ENCODE measurements at regions not wholly inside any gene's neighbourhood (a gene's known extent, or its start where the extent isn't known, plus 50 kb on each side); places are given as distances from the start of the nearest gene placed in this dataset.

GRCh38 chr5:56482363-56482762 lies 249.2 kb upstream of the ANKRD55 start:
- Histone ChIP-seq H2AFZ (ENCODE audit: low read length) (no peak overlapping the region), H3K36me3 (ENCODE audit: insufficient read depth, low read length) (no peaks in the 10 kb centered on the region), H3K79me2 (ENCODE audit: insufficient read depth, low read length) (no peaks in the 10 kb centered on the region), H3K4me3 (ENCODE audit: low read length, poor library complexity, severe bottlenecking) (no peak overlapping the region), H3K4me1 (ENCODE audit: insufficient read depth, low read length, poor library complexity, severe bottlenecking) (no peaks in the 10 kb centered on the region), H4K20me1 (ENCODE audit: insufficient read depth, low read length, poor library complexity, severe bottlenecking) (no peaks in the 10 kb centered on the region), H3F3A (ENCODE audit: low read depth) (no peaks in the 10 kb centered on the region), H3K4me2 (ENCODE audit: low read depth, low read length, poor library complexity, severe bottlenecking) (no peak overlapping the region), H3K9me2 (replicated peaks; ENCODE audit: low read depth, low read length) (no peaks in the 10 kb centered on the region), H3K9me3 (ENCODE audit: insufficient read depth, low read depth, low read length) (no peaks in the 10 kb centered on the region), H3K9ac (ENCODE audit: low read depth, low read length, poor library complexity, severe bottlenecking) (no peak overlapping the region), H3K27me3 (ENCODE audit: insufficient read depth, low read length, poor library complexity, severe bottlenecking) (no peaks in the 10 kb centered on the region)
- TF ChIP-seq, protein P1, sequence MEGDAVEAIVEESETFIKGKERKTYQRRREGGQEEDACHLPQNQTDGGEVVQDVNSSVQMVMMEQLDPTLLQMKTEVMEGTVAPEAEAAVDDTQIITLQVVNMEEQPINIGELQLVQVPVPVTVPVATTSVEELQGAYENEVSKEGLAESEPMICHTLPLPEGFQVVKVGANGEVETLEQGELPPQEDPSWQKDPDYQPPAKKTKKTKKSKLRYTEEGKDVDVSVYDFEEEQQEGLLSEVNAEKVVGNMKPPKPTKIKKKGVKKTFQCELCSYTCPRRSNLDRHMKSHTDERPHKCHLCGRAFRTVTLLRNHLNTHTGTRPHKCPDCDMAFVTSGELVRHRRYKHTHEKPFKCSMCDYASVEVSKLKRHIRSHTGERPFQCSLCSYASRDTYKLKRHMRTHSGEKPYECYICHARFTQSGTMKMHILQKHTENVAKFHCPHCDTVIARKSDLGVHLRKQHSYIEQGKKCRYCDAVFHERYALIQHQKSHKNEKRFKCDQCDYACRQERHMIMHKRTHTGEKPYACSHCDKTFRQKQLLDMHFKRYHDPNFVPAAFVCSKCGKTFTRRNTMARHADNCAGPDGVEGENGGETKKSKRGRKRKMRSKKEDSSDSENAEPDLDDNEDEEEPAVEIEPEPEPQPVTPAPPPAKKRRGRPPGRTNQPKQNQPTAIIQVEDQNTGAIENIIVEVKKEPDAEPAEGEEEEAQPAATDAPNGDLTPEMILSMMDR (conservative IDR thresholded peaks at IDR 0.05; ENCODE audit: low read length) = no peak
- no peak for TF ChIP-seq EZH2phosphoT487 (IDR thresholded peaks at IDR 0.05; ENCODE audit: borderline replicate concordance)

GRCh38 chr5:56481428-56482357 lies 248.6 kb upstream of the ANKRD55 start:
- no peaks in the 10 kb centered on the region for H3K9me2 ChIP-seq (replicated peaks; ENCODE audit: low read depth, low read length)
- peak overlapping the region; percentile 60 for H3K4me2 ChIP-seq (ENCODE audit: low read depth, low read length, poor library complexity, severe bottlenecking)
- no peaks in the 10 kb centered on the region for H3K4me1 ChIP-seq (ENCODE audit: insufficient read depth, low read length, poor library complexity, severe bottlenecking)
- TF ChIP-seq EZH2phosphoT487 (IDR thresholded peaks at IDR 0.05; ENCODE audit: borderline replicate concordance) = no peak
- TF ChIP-seq, protein P1 (conservative IDR thresholded peaks at IDR 0.05; ENCODE audit: low read length) = peak; percentile 64
- peak overlapping the region; percentile 66 for H3K4me3 ChIP-seq (ENCODE audit: low read length, poor library complexity, severe bottlenecking)
- no peaks in the 10 kb centered on the region for H3K36me3 ChIP-seq (ENCODE audit: insufficient read depth, low read length)
- no peaks in the 10 kb centered on the region for H3F3A ChIP-seq (ENCODE audit: low read depth)
- H3K9ac ChIP-seq (ENCODE audit: low read depth, low read length, poor library complexity, severe bottlenecking) = peak overlapping the region; percentile 20
- no peaks in the 10 kb centered on the region for H3K9me3 ChIP-seq (ENCODE audit: insufficient read depth, low read depth, low read length)
- no peaks in the 10 kb centered on the region for H3K79me2 ChIP-seq (ENCODE audit: insufficient read depth, low read length)
- H2AFZ ChIP-seq (ENCODE audit: low read length) = peak overlapping the region; percentile 57
- H4K20me1 ChIP-seq (ENCODE audit: insufficient read depth, low read length, poor library complexity, severe bottlenecking) = no peaks in the 10 kb centered on the region
- no peaks in the 10 kb centered on the region for H3K27me3 ChIP-seq (ENCODE audit: insufficient read depth, low read length, poor library complexity, severe bottlenecking)

- no peaks in the 10 kb centered on the region for H3K36me3 ChIP-seq (ENCODE audit: insufficient read depth, low read length)
- no peaks in the 10 kb centered on the region for H3K4me1 ChIP-seq (ENCODE audit: insufficient read depth, low read length, poor library complexity, severe bottlenecking)
- H4K20me1 ChIP-seq (ENCODE audit: insufficient read depth, low read length, poor library complexity, severe bottlenecking) = no peaks in the 10 kb centered on the region
- peak overlapping the region; percentile 60 for H3K4me2 ChIP-seq (ENCODE audit: low read depth, low read length, poor library complexity, severe bottlenecking)
- peak overlapping the region; percentile 57 for H2AFZ ChIP-seq (ENCODE audit: low read length)
- peak overlapping the region; percentile 20 for H3K9ac ChIP-seq (ENCODE audit: low read depth, low read length, poor library complexity, severe bottlenecking)
- no peaks in the 10 kb centered on the region for H3K9me2 ChIP-seq (replicated peaks; ENCODE audit: low read depth, low read length)
- TF ChIP-seq EZH2phosphoT487 (IDR thresholded peaks at IDR 0.05; ENCODE audit: borderline replicate concordance) = no peak
- TF ChIP-seq, protein P1 (conservative IDR thresholded peaks at IDR 0.05; ENCODE audit: low read length) = no peak
- no peaks in the 10 kb centered on the region for H3K27me3 ChIP-seq (ENCODE audit: insufficient read depth, low read length, poor library complexity, severe bottlenecking)
- peak overlapping the region; percentile 66 for H3K4me3 ChIP-seq (ENCODE audit: low read length, poor library complexity, severe bottlenecking)
- no peaks in the 10 kb centered on the region for H3F3A ChIP-seq (ENCODE audit: low read depth)
- H3K79me2 ChIP-seq (ENCODE audit: insufficient read depth, low read length) = no peaks in the 10 kb centered on the region
- no peaks in the 10 kb centered on the region for H3K9me3 ChIP-seq (ENCODE audit: insufficient read depth, low read depth, low read length)
Measured at GRCh38 chr5:56480705-56481427, 247.7 kb upstream of the ANKRD55 start.

Measured in Loucy (cell line).